B cell (primary cell): ENCODE measurements at regions not wholly inside any gene's neighbourhood (a gene's known extent, or its start where the extent isn't known, plus 50 kb on each side); places are given as distances from the start of the nearest gene placed in this dataset.

Experiments
- ATAC-seq: fragments of 200-7000 bp; cut with Tn5 transposase; one replicate; pipeline ENCODE4 v1.10.0; 2021; ENCODE audit warnings: low read depth, mild to moderate bottlenecking, moderate number of reproducible peaks, moderate library complexity
- CTCF ChIA-PET: fragments of 350-600 bp; sonication (Branson Sonifier 250); formaldehyde crosslinking; loops from one replicate; lab custom pipeline; 2021; ENCODE audit warnings: antibody characterized with exemption, inconsistent platforms; lab: Charles Lee
- POLR2A ChIA-PET: fragments of 350-600 bp; sonication (Branson Sonifier 250); formaldehyde crosslinking; loops from one replicate; lab custom pipeline; 2021; ENCODE audit warnings: antibody characterized with exemption; lab: Charles Lee
- DNase-seq: peaks from one replicate; pipeline ENCODE4 v3.0.0; 2013
- H2AFZ ChIP-seq: 2 replicates; pipeline ENCODE4 v1.6.1; 2012; ENCODE audit warnings: mild to moderate bottlenecking, low read depth, low read length; ENCODE audit not compliant: insufficient read depth, poor library complexity, severe bottlenecking
- H3K27ac ChIP-seq, 2 donors: 1 replicate in 1 of 2; 2 replicates in 1 of 2; pipeline ENCODE4 v1.5.1; 2012 to 2013; ENCODE audit warnings: low read length in 2 of 2, mild to moderate bottlenecking in 2 of 2, moderate library complexity in 1 of 2
- H3K27me3 ChIP-seq, 4 experiments: fragments of 200-600 bp in 1 of 4; sonication (generic) in 1 of 4; replicated peaks in 1 of 4; 1 replicate in 2 of 4; 2 replicates in 2 of 4; pipeline versions ENCODE4 v1.6.1 to v1.7.0; 2013 to 2016; ENCODE audit warnings: low read length in 3 of 4, mild to moderate bottlenecking in 2 of 4, mixed read lengths in 1 of 4, moderate library complexity in 1 of 4; ENCODE audit not compliant: insufficient read depth in 4 of 4, control insufficient read depth in 3 of 4; ENCODE audit errors: control extremely low read depth in 1 of 4
- H3K36me3 ChIP-seq, 2 experiments: replicated peaks in 1 of 2; 1 replicate in 1 of 2; 2 replicates in 1 of 2; pipeline versions ENCODE4 v1.6.1 to v1.7.1; 2013; ENCODE audit warnings: low read length in 1 of 2; ENCODE audit not compliant: insufficient read depth in 2 of 2, control insufficient read depth in 1 of 2; ENCODE audit errors: control extremely low read depth in 1 of 2, extremely low read depth in 1 of 2
- H3K4me1 ChIP-seq, 2 donors: fragments of 200-600 bp in 1 of 2; sonication (generic) in 1 of 2; 1 replicate in 1 of 2; 2 replicates in 1 of 2; pipeline versions ENCODE4 v1.5.1 to v1.6.1; 2013 to 2017; ENCODE audit warnings: low read length in 2 of 2; ENCODE audit not compliant: control insufficient read depth in 2 of 2, insufficient read depth in 2 of 2
- H3K4me2 ChIP-seq: replicated peaks from 2 replicates; pipeline ENCODE3; 2012; ENCODE audit warnings: mild to moderate bottlenecking, low read depth, low read length; ENCODE audit not compliant: poor library complexity, severe bottlenecking
- H3K4me3 ChIP-seq, 5 experiments: fragments of 200-600 bp in 1 of 5; sonication (generic) in 1 of 5; 1 replicate in 3 of 5; 2 replicates in 2 of 5; pipeline versions ENCODE4 v1.5.1 to v1.7.0; 2011 to 2016; ENCODE audit warnings: low read length in 4 of 5, mild to moderate bottlenecking in 4 of 5, low read depth in 2 of 5, control low read depth in 1 of 5, moderate library complexity in 1 of 5; ENCODE audit not compliant: insufficient read depth in 1 of 5; ENCODE audit errors: control extremely low read depth in 1 of 5, extremely low read depth in 1 of 5
- H3K79me2 ChIP-seq: fragments of 200-600 bp; sonication (generic); one replicate; pipeline ENCODE4 v1.6.0; 2016; ENCODE audit warnings: low read length; ENCODE audit not compliant: control insufficient read depth, insufficient read depth
- H3K9ac ChIP-seq: fragments of 200-600 bp; sonication (generic); 2 replicates; pipeline ENCODE4 v1.6.1; 2017; ENCODE audit warnings: mild to moderate bottlenecking, low read length, moderate library complexity
- H3K9me3 ChIP-seq, 3 donors: one replicate each; pipeline versions ENCODE4 v1.6.1 to v1.7.1; 2013; ENCODE audit warnings: low read length in 2 of 3; ENCODE audit not compliant: control insufficient read depth in 2 of 3, insufficient read depth in 1 of 3; ENCODE audit errors: control extremely low read depth in 1 of 3
- H4K20me1 ChIP-seq: 2 replicates; pipeline ENCODE4 v1.6.0; 2012; ENCODE audit warnings: mild to moderate bottlenecking, low read length; ENCODE audit not compliant: insufficient read depth, control insufficient read depth, poor library complexity, severe bottlenecking
- H3K27ac Mint-ChIP-seq: one replicate; pipeline ENCODE4 v1.8.0; 2021; ENCODE audit warnings: mixed read lengths
- H3K27me3 Mint-ChIP-seq: one replicate; pipeline ENCODE4 v1.8.0; 2021; ENCODE audit warnings: mixed read lengths
- H3K4me1 Mint-ChIP-seq: one replicate; pipeline ENCODE4 v1.8.0; 2021; ENCODE audit warnings: mixed read lengths
- H3K4me3 Mint-ChIP-seq: one replicate; pipeline ENCODE4 v1.8.0; 2021; ENCODE audit warnings: mixed read lengths
- H3K9me3 Mint-ChIP-seq: one replicate; pipeline ENCODE4 v1.8.0; 2022; ENCODE audit warnings: mixed read lengths; ENCODE audit not compliant: insufficient read depth
- CTCF ChIP-seq: fragments of 200-600 bp; IDR thresholded peaks from one replicate; pipeline ENCODE4 v1.8.0; 2022; ENCODE audit warnings: antibody characterized with exemption, mild to moderate bottlenecking
- EZH2 ChIP-seq: IDR thresholded peaks from 2 replicates; pipeline ENCODE4 v1.6.1; 2012; ENCODE audit warnings: borderline replicate concordance, low read depth, mild to moderate bottlenecking, moderate library complexity, low read length; ENCODE audit not compliant: insufficient read depth, poor library complexity, severe bottlenecking
- WGBS: methylation state at CpG from one replicate; pipeline ENCODE4 v1.1.5; 2013; ENCODE audit warnings: missing lambda C conversion rate; ENCODE audit not compliant: insufficient coverage; 5-methylcytosine and 5-hydroxymethylcytosine counted together
- intact Hi-C: fragments of 100-400 bp; cut with micrococcal nuclease; formaldehyde crosslinking; loops from one replicate; pipeline ENCODE4 v1.10.0; 2022

GRCh38 chr3:111319598-111319997, 222.4 kb upstream of the CD96 start:
- intact Hi-C loops: no loop called here
- POLR2A ChIA-PET: no interaction called here
- CTCF ChIA-PET: no interaction called here
- peaks cover 14% of the 10 kb centered on the region for H3K4me1 Mint-ChIP-seq
- H3K9me3 Mint-ChIP-seq: no peaks in the 10 kb centered on the region
- peaks cover 11 to 12% of the 10 kb centered on the region in 2 donors for H3K4me1 ChIP-seq
- TF ChIP-seq EZH2: no peak
- no peak for TF ChIP-seq CTCF
- H3K27me3 ChIP-seq: peaks cover 0 to 4% (median 0%) of the 10 kb centered on the region in 4 experiments
- H3K4me3 ChIP-seq: no peak overlapping the region
- H4K20me1 ChIP-seq: no peaks in the 10 kb centered on the region
- no peak overlapping the region for H3K9ac ChIP-seq
- WGBS: no CpG with 5 or more reads among the region's 1 CpG
- H2AFZ ChIP-seq: no peak overlapping the region
- ATAC-seq: no peak
- no peak overlapping the region for H3K4me3 Mint-ChIP-seq
- no peaks in the 10 kb centered on the region for H3K9me3 ChIP-seq
- DNase-seq: no peak
- no peak overlapping the region for H3K27ac ChIP-seq
- H3K79me2 ChIP-seq: no peaks in the 10 kb centered on the region
- H3K27ac Mint-ChIP-seq: no peak overlapping the region
- no peaks in the 10 kb centered on the region for H3K36me3 ChIP-seq
- H3K27me3 Mint-ChIP-seq: no peaks in the 10 kb centered on the region
- no peak overlapping the region for H3K4me2 ChIP-seq

- peaks cover 27% of the 10 kb centered on the region for H3K4me1 Mint-ChIP-seq
- TF ChIP-seq CTCF: no peak
- no peak for TF ChIP-seq EZH2
- H3K4me3 Mint-ChIP-seq: no peak overlapping the region
- ATAC-seq (no peak), DNase-seq (no peak)
- Histone ChIP-seq H3K4me1 (peaks cover 14 to 19% of the 10 kb centered on the region in 2 donors), H3K36me3 (no peaks in the 10 kb centered on the region), H3K9me3 (no peaks in the 10 kb centered on the region), H3K79me2 (no peaks in the 10 kb centered on the region), H4K20me1 (no peaks in the 10 kb centered on the region), H3K27ac (no peak overlapping the region), H3K4me3 (no peak overlapping the region), H3K4me2 (no peak overlapping the region), H2AFZ (no peak overlapping the region), H3K27me3 (no peaks in the 10 kb centered on the region), H3K9ac (no peak overlapping the region)
- H3K27ac Mint-ChIP-seq: no peak overlapping the region
- CTCF ChIA-PET: no interaction called here
- intact Hi-C loops: no loop called here
- 80% methylated on average over 1 of the region's 4 CpGs for WGBS
- no peaks in the 10 kb centered on the region for H3K9me3 Mint-ChIP-seq
- H3K27me3 Mint-ChIP-seq: no peaks in the 10 kb centered on the region
- POLR2A ChIA-PET: no interaction called here
These were observed 220.2 kb upstream of the CD96 start for GRCh38 chr3:111321786-111322185.
